ENCODE measurements at regions not wholly inside any gene's neighbourhood (a gene's known extent, or its start where the extent isn't known, plus 50 kb on each side); places are given as distances from the start of the nearest gene placed in this dataset.

DNA sequence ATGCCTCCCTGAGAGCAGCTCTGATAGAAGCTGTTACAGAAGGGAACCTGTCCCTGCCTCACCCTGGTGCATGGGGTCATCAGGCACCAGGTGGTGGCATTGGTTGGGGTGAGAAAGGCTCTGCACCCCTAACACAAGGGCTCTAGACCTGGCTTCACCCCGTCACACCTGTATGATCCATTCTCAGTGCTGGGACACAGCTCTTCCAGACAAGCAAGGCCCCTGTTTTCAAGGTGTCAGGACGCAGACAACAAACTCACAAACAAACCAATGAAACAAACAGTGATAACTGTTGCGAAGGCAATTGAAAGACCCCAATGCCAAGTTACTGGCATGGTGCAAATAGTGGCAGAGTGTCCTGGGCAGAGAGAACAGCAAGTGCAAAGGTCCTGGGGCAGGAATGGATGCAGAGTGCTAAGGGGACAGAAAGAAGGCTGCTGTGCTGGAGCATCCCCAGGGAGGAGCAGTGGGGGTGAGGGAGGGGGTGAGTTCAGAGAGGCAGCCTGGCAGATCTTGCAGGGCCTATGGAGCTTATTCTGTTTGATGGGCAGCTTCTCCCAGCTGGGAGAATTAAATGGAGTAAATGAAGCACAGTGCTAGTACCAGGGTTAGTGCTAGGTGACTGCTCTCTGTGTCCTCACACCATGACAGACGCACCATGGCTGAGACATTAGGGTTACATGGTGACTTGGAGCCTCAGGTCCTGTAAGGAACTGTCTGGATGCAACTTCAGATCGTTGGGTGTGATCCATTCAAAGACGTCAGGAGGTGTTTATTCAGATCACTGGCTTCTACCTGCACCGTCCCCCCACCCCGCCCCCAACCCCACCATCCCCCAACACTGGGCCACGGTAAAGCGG, 67.9 kb upstream of the UNC5A start:
- no peaks in the 10 kb centered on the region for H3K36me3 ChIP-seq (ENCODE audit: control insufficient read depth in 2 of 2, extremely low read depth in 1 of 2, insufficient read depth in 2 of 2, low read length in 2 of 2)
- H4K20me1 ChIP-seq (ENCODE audit: control insufficient read depth, extremely low read depth, insufficient read depth, low read length): no peaks in the 10 kb centered on the region
- no peaks in the 10 kb centered on the region for H3K4me1 ChIP-seq (ENCODE audit: control insufficient read depth, extremely low read depth, insufficient read depth, low read length)
- no peak overlapping the region for H3K4me2 ChIP-seq (ENCODE audit: control insufficient read depth, extremely low read depth, insufficient read depth, low read depth, low read length)
- no peaks in the 10 kb centered on the region for H3K79me2 ChIP-seq (ENCODE audit: control insufficient read depth, insufficient read depth, low read length)
- no peak overlapping the region for H3K4me3 ChIP-seq (ENCODE audit: control insufficient read depth in 2 of 3, extremely low read depth in 1 of 3, insufficient read depth in 2 of 3, low read depth in 1 of 3, low read length in 3 of 3)
- no peak for TF ChIP-seq EZH2 (IDR thresholded peaks at IDR 0.05; ENCODE audit: low read length)
- TF ChIP-seq, protein P1, sequence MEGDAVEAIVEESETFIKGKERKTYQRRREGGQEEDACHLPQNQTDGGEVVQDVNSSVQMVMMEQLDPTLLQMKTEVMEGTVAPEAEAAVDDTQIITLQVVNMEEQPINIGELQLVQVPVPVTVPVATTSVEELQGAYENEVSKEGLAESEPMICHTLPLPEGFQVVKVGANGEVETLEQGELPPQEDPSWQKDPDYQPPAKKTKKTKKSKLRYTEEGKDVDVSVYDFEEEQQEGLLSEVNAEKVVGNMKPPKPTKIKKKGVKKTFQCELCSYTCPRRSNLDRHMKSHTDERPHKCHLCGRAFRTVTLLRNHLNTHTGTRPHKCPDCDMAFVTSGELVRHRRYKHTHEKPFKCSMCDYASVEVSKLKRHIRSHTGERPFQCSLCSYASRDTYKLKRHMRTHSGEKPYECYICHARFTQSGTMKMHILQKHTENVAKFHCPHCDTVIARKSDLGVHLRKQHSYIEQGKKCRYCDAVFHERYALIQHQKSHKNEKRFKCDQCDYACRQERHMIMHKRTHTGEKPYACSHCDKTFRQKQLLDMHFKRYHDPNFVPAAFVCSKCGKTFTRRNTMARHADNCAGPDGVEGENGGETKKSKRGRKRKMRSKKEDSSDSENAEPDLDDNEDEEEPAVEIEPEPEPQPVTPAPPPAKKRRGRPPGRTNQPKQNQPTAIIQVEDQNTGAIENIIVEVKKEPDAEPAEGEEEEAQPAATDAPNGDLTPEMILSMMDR (optimal IDR thresholded peaks at IDR 0.05 in 1 of 3, IDR thresholded peaks at IDR 0.05 in 1 of 3, conservative IDR thresholded peaks at IDR 0.05 in 1 of 3; ENCODE audit: extremely low read depth in 1 of 3, insufficient read depth in 2 of 3, low read length in 3 of 3): no peak
- H2AFZ ChIP-seq (ENCODE audit: control insufficient read depth, low read length): no peak overlapping the region
- dilution Hi-C loops (cut with MboI; ENCODE audit: extremely low pct_ligation_motif_present, low sequenced_read_pairs): no loop called here
- FAIRE-seq (no peak), DNase-seq (ENCODE audit: low read depth, low spot score) (no peak)
- H3K9me1 ChIP-seq (ENCODE audit: control insufficient read depth, extremely low read depth, insufficient read depth, low read length): no peaks in the 10 kb centered on the region
- H3K27me3 ChIP-seq (ENCODE audit: control insufficient read depth, extremely low read depth, insufficient read depth, low read length): peaks cover 61% of the 10 kb centered on the region
- no peak overlapping the region for H3K9ac ChIP-seq (ENCODE audit: control insufficient read depth, extremely low read depth, insufficient read depth, low read length)
- no peaks in the 10 kb centered on the region for H3K9me3 ChIP-seq (ENCODE audit: control insufficient read depth, low read depth, low read length)
- no peak overlapping the region for H3K27ac ChIP-seq (ENCODE audit: control insufficient read depth, insufficient read depth, low read length)

DNA sequence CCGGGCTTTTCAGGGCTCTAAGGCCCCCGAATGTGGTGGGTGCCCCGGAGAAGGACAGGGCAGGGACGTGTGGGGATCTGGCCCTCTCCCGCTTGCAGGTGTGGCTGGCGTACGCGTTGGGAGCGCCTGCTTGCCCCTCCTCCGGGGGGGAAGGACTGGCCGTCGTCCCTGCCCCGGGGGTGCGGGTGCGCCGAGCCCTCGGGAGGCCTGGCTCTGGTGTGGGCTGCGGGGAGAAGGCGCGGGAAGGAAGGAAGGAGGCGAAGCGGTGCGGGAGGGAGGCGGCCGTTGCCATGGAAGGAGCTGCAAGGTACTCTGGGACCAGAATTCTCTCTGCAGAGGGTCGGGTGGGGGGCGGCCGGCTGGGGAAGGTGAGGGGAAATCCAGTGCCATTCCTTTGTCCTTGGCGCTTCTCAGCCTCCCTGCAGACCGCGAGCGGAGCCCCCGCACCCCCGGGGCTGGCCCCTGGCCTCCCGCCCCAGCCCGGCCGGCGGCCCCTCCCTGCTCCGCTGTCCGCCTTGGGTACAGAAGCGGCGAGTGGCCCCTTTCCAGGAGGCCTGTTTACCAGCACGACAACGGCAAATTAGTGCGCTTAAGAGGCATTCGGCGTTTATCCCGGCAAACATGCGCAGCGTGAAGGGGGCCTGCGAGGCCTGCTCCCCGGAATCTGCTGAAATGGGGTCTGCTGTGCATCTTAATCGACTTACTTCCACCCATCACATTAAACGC, 67.1 kb upstream of the UNC5A start:
- H3K27me3 ChIP-seq (ENCODE audit: control insufficient read depth, extremely low read depth, insufficient read depth, low read length): peaks cover 68% of the 10 kb centered on the region
- H3K9ac ChIP-seq (ENCODE audit: control insufficient read depth, extremely low read depth, insufficient read depth, low read length): no peak overlapping the region
- dilution Hi-C loops (cut with MboI; ENCODE audit: extremely low pct_ligation_motif_present, low sequenced_read_pairs): no loop called here
- DNase-seq (ENCODE audit: low read depth, low spot score) (no peak), FAIRE-seq (no peak)
- TF ChIP-seq, protein P1 (optimal IDR thresholded peaks at IDR 0.05 in 1 of 3, IDR thresholded peaks at IDR 0.05 in 1 of 3, conservative IDR thresholded peaks at IDR 0.05 in 1 of 3; ENCODE audit: extremely low read depth in 1 of 3, insufficient read depth in 2 of 3, low read length in 3 of 3): no peak
- no peak for TF ChIP-seq EZH2 (IDR thresholded peaks at IDR 0.05; ENCODE audit: low read length)
- H3K27ac ChIP-seq (ENCODE audit: control insufficient read depth, insufficient read depth, low read length): no peak overlapping the region
- no peaks in the 10 kb centered on the region for H3K4me1 ChIP-seq (ENCODE audit: control insufficient read depth, extremely low read depth, insufficient read depth, low read length)
- no peak overlapping the region for H3K4me3 ChIP-seq (ENCODE audit: control insufficient read depth in 2 of 3, extremely low read depth in 1 of 3, insufficient read depth in 2 of 3, low read depth in 1 of 3, low read length in 3 of 3)
- H3K9me1 ChIP-seq (ENCODE audit: control insufficient read depth, extremely low read depth, insufficient read depth, low read length): no peaks in the 10 kb centered on the region
- H3K9me3 ChIP-seq (ENCODE audit: control insufficient read depth, low read depth, low read length): no peaks in the 10 kb centered on the region
- no peak overlapping the region for H2AFZ ChIP-seq (ENCODE audit: control insufficient read depth, low read length)
- no peak overlapping the region for H3K4me2 ChIP-seq (ENCODE audit: control insufficient read depth, extremely low read depth, insufficient read depth, low read depth, low read length)
- H4K20me1 ChIP-seq (ENCODE audit: control insufficient read depth, extremely low read depth, insufficient read depth, low read length): no peaks in the 10 kb centered on the region
- H3K79me2 ChIP-seq (ENCODE audit: control insufficient read depth, insufficient read depth, low read length): no peaks in the 10 kb centered on the region
- H3K36me3 ChIP-seq (ENCODE audit: control insufficient read depth in 2 of 2, extremely low read depth in 1 of 2, insufficient read depth in 2 of 2, low read length in 2 of 2): no peaks in the 10 kb centered on the region

Data from keratinocyte (primary cell).